Left renal cortex interstitium (tissue), 4 donors: ENCODE measurements at regions not wholly inside any gene's neighbourhood (a gene's known extent, or its start where the extent isn't known, plus 50 kb on each side); places are given as distances from the start of the nearest gene placed in this dataset.

Source experiments
- DNase-seq, 4 donors: peaks; one replicate each; pipeline ENCODE4 v3.0.0-alpha.2; 2013; ENCODE audit warnings: low read depth in 4 of 4, low spot score in 2 of 4, missing footprints in 1 of 4

- DNase-seq, result no peak
These were observed 694.7 kb downstream of the SLC16A7 start for GRCh38 chr12:60290532-60290931.

DNA sequence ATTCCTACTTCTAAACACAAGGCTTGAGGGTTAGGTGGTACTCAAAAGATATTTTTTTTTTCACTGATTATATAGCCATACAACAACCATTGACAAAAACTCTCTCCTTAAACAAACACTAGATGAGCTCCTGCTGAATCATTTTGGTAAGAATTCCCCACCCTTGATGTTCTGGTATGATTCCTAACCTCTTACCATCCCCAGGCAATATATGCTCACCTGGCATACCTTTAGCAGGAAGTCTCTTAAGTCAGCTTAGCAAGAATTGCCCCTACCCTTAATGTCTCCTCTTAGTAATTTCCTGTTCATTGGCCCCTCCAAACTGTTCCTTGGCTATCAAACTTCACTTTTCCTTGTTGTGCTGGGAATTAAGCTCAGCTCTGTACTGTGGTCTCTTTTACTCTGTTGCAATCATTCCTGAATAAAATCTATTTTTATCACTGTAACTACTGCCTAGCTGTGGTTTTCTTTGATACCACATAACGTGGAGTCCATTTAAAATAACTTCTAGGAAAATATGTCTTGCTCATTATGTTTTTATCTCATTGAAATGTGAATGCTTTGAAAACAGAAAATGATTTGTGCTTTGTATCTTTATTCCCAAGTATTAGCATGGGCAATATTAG, 712.6 kb downstream of the SLC16A7 start:
- no peak for DNase-seq

DNA sequence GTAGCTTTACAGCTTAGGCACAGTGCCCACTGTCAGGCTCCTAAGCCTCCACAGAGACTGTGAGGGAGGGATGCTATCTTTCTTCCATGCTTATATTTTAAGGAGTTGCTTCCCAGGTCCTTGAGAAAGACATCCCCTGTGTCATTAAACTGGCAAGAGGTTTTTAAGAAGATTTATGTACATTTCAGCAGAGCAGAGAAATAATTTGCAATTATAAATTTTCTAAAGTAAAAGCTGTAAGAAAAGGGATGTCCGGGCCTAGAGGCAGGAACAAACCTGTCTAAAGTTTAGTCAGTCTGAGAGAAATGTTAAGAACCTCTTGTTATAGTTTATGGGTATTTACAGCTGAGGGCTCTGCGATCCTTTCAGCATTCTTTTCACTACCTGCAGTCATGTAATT, 716.1 kb downstream of the SLC16A7 start:
- DNase-seq, result no peak

- DNase-seq, result no peak
These were observed 721.5 kb downstream of the SLC16A7 start for GRCh38 chr12:60317361-60317760.

DNA sequence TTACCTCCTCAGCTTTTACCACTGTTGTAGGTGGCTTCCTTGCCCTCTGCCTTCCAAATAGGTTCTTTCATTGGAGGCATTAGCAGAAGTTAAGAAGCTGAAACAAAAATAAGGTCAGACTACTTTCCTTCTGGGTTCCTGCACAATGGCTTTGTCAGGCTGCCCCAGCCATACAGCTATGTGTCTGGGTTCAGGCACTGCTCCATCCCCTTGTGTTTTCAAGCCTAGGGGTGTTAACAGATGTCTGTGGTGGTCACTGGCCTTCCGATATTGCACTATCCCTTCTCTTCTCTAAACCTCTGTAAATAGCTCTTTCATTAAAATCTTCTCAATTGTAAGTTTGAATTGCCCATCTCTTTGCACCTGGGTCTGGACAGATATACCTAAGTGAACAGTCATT, 728.9 kb downstream of the SLC16A7 start:
- no peak for DNase-seq

- DNase-seq, result no peak
These were observed 737.6 kb downstream of the SLC16A7 start for GRCh38 chr12:60333461-60333860.

GRCh38 chr12:60335745-60336144, 739.9 kb downstream of the SLC16A7 start:
- DNase-seq, result no peak

DNA sequence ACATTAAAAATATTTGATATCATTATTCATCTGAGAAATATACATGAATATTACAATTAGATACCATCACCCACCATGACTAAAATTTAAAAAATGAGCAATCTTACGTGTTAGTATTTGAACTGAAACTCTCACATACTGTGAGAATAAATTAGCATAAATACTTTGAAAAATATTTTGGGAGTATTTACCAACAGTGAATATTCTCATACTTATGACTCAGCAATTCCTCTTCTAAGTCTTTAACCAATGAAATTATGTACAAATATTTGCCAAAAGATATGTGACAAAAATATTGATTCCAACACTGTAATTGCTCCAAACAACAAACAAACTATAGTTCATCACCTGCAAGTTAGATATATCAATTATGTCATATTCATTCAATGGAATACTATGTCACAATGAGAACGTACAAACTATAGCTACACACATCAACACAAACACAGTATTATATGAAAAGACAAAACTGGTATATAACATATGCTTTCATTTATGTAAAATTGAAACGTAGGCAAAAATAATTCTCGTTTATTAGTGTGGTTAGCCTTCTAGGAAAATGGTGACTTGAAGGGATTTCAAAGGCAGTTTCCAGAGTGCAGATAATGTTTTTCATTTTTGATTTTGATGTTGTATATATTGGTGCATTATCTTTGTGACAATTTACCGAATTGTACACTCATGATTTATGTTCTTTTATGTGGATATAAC, 742.2 kb downstream of the SLC16A7 start:
- DNase-seq, result no peak

DNA sequence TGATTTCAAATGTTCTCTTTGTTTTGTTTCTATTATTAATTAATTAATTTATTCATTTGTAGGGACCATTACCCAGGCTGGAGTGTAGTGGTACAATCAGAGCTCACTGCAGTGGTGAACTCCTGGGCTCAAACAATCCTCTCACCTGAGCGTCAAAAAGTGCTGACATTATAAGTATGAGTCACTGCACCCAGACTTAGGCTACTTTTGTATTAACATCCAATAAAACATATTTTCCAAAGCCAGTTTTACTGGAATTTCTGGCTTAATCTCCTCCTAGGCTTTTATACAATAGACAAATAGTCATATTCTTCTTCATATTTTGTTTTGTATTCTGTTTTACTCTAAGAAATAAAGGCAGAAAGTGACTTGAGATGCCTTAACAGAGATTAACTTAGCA, 749.6 kb downstream of the SLC16A7 start:
- DNase-seq, result no peak

DNA sequence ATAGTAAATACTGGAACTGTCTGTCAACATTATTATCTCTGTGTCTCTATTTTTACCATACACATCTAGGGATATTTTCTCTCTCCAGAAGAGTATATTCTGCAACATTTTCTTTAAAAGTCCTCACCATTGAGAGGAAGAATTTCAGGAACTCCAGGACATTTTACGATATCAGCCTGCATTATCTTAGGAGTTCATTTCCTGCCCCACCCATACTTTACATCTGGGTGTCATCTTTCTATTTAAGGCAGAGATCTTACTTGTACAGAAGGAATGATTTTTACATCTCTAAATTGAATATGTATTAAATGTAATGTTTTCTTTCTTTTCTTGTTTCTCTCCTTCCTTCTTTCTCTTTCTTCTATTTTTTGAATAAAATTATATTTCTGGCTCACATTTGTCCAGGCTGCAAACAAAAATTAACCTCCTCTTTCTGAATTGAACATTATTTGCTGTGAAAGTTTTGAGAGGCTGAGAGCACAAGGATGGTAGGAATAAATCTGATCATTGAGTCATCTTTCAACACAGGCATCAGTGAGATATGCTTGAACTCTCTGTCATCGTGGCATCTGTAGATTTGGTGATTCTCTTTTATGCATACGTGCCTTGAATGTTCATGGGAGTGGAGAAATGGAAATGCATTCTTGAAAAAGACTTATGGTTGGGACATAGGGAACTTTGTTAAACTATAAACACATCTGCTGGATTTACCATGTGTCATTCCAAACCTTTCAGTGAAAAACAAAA, 753.6 kb downstream of the SLC16A7 start:
- DNase-seq, result no peak

- no peak for DNase-seq
These were observed 791.5 kb downstream of the SLC16A7 start for GRCh38 chr12:60387356-60387755.

- no peak for DNase-seq
These were observed 795.2 kb downstream of the SLC16A7 start for GRCh38 chr12:60391051-60391450.

GRCh38 chr12:60391791-60392190, 796.0 kb downstream of the SLC16A7 start:
- no peak for DNase-seq

GRCh38 chr12:60393093-60393492, 797.3 kb downstream of the SLC16A7 start:
- no peak for DNase-seq

GRCh38 chr12:60394665-60395064, 798.8 kb downstream of the SLC16A7 start:
- no peak for DNase-seq

GRCh38 chr12:60398547-60398946, 802.7 kb downstream of the SLC16A7 start:
- DNase-seq, result no peak

DNA sequence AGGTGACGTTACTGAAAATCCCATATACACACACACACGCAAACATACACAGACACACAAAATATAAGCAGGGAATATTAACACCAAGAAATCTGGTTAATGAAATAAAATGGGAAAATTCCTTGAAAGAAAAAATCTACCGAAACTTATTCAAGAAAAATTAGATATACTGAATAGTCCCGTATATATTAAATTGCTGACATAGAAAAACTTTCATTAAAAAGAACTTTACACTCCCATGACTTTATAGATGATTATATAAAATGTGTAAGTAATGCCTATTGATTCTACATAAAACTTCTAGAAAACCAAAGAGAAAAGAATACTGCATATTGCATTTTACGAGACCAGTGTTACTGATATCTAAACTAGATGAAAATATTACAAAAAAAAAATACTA, 803.2 kb downstream of the SLC16A7 start:
- DNase-seq, result no peak

DNA sequence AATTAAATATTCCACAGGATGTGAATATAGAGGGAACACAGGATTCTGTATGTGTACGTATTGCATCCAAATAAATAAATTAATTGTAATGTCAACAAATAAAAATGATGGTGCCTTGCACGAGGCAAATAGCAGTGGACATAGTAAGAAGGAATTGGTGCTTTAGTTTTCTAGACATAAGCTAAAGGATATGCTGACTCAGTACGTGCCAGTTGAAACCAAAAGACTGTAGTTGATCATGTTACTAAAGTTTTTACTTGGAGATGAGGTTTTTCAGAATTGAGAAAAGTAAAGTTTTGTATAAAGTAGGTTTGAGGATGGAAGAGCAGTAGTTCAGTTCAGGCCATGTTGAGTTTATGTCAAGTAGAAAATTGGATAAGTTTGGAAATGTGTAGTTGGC, 807.2 kb downstream of the SLC16A7 start:
- DNase-seq, result no peak

GRCh38 chr12:60415351-60415750, 819.5 kb downstream of the SLC16A7 start:
- DNase-seq, result no peak

- no peak for DNase-seq
These were observed 824.2 kb downstream of the SLC16A7 start for GRCh38 chr12:60419986-60420385.

DNA sequence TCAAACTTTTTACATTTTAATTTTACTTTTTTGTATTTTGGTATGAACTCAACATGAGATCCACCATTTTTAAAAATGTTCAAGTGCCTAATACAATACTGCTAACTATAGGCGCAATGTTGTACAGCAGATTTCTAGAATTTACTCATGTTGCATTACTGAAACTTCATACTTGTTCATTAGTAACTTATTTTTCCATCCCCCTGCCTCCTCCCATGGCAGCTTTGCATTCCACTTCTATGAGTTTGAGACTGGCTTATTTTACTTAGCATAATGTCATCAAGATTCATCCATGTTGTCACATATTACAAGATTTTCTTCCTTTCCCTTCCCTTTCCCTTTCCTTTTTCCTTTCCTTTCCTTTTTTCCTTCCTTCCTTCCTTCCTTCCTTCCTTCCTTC, 825.9 kb downstream of the SLC16A7 start:
- DNase-seq, result no peak

GRCh38 chr12:60437297-60437696, 841.5 kb downstream of the SLC16A7 start:
- DNase-seq, result no peak
